B cell (primary cell): ENCODE measurements at regions not wholly inside any gene's neighbourhood (a gene's known extent, or its start where the extent isn't known, plus 50 kb on each side); places are given as distances from the start of the nearest gene placed in this dataset.

Experiments used
- EZH2 ChIP-seq: IDR thresholded peaks from 2 replicates; pipeline ENCODE4 v1.6.1; 2012; ENCODE audit warnings: borderline replicate concordance, low read depth, mild to moderate bottlenecking, moderate library complexity, low read length; ENCODE audit not compliant: insufficient read depth, poor library complexity, severe bottlenecking
- TF ChIP-seq, protein P1 (sequence below): fragments of 200-600 bp; IDR thresholded peaks from one replicate; pipeline ENCODE4 v1.8.0; 2022; ENCODE audit warnings: antibody characterized with exemption, mild to moderate bottlenecking

DNA sequence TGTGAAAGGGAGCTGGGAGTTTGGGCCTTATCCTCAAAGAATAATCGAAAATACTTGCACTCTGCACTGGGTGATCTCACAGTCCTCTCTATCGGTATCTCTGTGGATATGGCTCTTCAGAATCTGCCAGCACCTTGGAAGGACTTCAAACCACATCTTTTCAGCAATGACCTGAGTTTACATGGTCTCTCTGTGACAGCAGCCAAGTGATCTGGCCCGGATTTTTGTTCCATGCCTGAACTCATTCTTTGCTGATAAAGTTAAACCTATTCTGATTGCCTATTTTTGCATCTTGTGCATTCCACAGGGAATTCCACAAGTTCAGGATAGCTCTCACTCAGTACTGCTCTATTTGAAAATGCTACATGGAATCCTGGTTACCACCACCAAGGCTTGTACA lies 98.9 kb downstream of the HDGFL1 start:
- TF ChIP-seq, protein P1, sequence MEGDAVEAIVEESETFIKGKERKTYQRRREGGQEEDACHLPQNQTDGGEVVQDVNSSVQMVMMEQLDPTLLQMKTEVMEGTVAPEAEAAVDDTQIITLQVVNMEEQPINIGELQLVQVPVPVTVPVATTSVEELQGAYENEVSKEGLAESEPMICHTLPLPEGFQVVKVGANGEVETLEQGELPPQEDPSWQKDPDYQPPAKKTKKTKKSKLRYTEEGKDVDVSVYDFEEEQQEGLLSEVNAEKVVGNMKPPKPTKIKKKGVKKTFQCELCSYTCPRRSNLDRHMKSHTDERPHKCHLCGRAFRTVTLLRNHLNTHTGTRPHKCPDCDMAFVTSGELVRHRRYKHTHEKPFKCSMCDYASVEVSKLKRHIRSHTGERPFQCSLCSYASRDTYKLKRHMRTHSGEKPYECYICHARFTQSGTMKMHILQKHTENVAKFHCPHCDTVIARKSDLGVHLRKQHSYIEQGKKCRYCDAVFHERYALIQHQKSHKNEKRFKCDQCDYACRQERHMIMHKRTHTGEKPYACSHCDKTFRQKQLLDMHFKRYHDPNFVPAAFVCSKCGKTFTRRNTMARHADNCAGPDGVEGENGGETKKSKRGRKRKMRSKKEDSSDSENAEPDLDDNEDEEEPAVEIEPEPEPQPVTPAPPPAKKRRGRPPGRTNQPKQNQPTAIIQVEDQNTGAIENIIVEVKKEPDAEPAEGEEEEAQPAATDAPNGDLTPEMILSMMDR, result no peak
- no peak for TF ChIP-seq EZH2
